GM18520 (cell line): ENCODE measurements at regions not wholly inside any gene's neighbourhood (a gene's known extent, or its start where the extent isn't known, plus 50 kb on each side); places are given as distances from the start of the nearest gene placed in this dataset.
A peak's percentile ranks its signal among the peaks of the same experiment; 100 is the strongest.
"Not testable (repeated sequence)": the region's sequence is repeated elsewhere in the genome, so short reads cannot be mapped to it uniquely, and the experiment has no call there.

Experiments used
- ATAC-seq: cut with Tn5 transposase; IDR thresholded peaks from one replicate; pipeline ENCODE4 v1.9.1; 2021; ENCODE audit not compliant: unreplicated experiment

DNA sequence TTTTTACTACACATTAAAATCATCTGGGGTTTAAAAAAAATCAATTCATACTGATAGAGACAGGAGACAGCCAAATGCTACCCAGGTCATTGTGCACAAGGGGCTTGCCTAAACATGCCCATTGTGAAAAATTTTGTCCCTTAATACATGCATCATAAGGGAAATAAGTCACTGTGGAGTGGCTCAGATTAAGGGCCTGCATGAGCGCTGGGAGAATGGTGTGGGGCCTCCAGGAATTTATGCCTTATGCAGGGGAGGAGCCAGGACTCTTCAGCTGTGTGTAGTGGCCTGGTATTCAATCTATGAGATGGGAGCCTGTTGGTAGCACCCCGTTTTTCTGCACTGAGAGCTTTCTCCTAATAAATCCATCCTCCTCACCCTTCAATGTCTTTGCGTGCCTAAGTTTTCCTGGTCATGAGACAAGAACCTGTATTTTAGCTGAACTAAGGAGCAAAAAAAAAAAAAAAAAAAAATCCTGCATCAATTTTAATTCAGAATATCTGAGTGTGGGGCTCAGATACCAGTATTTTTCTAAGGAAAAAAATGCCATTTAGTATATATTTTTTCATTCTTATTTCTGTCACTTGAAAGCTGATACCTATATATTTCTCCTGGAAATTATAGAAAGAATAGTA lies 997.6 kb upstream of the ATXN8OS start:
- no peak for ATAC-seq

DNA sequence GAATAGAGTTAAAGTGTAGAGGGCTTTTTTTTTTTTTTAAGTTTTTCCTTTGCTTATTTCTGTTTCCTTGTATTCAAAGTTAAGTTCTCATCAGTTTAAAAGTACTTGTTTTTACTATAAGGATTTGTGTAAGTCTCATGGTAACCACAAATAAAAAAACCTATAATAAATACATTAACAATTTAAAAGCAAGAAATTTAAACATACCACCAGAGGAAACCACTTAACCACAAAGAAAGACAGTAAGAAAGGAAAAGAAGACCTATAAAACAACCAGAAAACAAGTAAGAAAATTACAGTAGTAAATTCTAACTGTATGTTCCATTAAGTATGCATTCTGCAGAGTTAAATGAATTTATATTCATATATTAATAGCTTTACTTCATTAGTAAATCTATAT lies 999.1 kb upstream of the ATXN8OS start:
- ATAC-seq: no peak

- no peak for ATAC-seq
Measured at GRCh38 chr13:69107436-69107835, 1000.2 kb upstream of the ATXN8OS start.

DNA sequence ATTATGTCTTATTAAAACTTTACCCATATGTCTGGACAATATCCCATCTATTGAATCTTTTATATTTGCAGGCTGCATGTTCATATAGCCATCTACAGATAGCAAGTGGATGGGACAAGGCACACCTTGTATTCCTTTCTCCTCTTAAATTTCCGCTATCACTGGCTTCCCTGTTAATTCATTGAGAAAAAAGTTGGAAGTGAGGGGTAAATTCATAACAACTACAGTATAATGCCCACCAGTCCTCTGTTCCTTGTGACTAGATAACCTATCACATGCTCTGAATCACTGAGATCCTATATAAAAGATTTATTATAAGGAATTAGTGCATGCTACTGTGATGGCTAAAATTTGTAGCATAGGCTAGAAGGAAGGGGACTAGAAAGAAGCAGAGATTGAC lies 1005.8 kb upstream of the ATXN8OS start:
- ATAC-seq: no peak

- no peak for ATAC-seq
Measured at GRCh38 chr13:69094485-69094884, 1013.1 kb upstream of the ATXN8OS start.

DNA sequence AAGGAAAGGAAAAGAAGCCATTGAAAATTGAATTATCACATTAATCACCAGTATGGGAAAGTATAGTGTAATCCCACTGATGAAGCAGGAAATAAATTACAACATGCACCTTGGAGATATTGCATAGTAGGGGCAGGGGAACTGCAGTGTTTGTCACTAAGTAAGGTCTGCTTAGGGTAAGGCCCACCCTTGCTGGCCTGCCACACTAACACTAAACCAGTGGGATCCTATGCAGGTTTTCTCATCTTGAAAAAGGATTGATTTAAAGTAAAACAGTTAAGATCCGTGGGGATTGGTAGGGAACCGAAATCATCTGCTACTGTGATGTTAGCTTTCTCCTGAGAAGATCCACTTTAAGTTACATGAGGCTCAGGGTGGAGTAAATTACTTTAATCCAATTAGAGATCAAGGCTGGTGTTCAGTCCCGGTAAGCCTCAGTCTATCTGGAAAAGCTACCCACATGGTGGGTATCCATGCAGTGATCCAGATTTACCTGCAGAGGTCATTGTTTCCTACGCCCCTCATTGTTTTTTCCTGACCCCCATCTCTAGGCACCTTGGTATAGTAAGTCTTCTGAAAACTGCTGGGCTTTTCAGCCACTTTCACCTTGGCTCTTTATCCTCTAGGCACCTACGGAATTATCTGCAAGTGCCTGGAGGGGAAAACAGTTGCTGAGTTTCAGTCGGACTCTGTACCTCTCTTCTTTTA lies 1014.9 kb upstream of the ATXN8OS start:
- no peak for ATAC-seq

DNA sequence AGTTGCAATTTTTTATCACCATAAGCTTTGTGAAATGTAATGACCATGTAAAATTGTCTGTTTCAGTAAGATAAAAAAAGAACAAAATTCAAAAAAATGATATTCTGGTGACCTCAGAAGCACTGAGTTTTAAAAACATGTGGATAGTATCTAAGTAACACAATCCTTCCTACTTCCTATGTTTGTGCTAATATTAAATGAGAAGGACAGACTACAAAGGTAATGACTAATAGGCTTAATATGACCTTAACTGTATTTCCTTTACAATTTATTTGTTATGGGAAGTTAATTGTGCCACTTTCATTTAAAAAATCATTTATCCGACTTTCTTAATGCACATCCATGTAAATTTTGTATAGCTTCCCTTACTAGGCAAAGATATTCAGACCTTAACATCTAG lies 1030.4 kb upstream of the ATXN8OS start:
- ATAC-seq: no peak

- no peak for ATAC-seq
Measured at GRCh38 chr13:69069554-69070133, 1038.0 kb upstream of the ATXN8OS start.

- ATAC-seq: no peak
Measured at GRCh38 chr13:69050696-69051095, 1056.9 kb upstream of the ATXN8OS start.

DNA sequence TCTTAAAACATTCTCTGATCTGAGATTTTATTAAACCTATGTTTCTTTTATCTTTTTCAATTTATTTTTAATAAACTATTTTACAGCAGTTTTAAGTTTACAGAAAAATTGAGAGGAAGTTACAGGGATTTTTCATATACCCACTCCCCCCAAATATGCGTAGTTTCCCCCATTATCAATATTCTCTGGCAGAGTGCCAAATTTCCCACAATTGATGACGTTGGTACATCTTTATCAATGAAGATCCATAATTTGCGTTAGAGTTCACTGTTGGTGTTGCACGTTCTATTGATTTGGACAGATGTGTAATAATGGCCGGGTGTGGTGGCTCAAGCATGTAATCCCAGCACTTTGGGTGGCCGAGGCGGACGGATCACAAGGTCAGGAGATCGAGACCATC lies 1063.0 kb upstream of the ATXN8OS start:
- no peak for ATAC-seq

DNA sequence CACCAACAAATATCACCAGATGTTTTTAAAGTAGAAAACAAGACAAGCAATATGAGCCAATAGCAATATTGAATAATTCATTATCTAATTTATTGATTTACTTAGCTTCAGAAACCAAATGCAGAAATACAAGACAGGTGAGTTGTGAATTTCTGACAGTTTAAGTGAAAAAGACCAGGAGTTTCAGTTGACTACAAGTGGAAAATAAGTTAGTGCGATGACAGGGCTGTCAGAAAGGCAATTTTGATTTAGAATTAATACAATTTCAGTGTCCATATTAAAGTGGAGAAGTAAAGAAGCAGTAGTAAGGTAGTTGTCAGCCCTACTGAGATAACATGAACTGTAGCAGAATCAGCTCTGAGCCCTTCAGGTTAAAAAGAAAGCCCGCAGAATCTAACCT lies 1066.7 kb upstream of the ATXN8OS start:
- ATAC-seq: no peak

GRCh38 chr13:69035771-69036170 lies 1071.9 kb upstream of the ATXN8OS start:
- no peak for ATAC-seq

- no peak for ATAC-seq
Measured at GRCh38 chr13:69028936-69029335, 1078.7 kb upstream of the ATXN8OS start.

- ATAC-seq: peak; percentile 54
Measured at GRCh38 chr13:69020120-69020519, 1087.5 kb upstream of the ATXN8OS start.

GRCh38 chr13:69018173-69018572 lies 1089.5 kb upstream of the ATXN8OS start:
- ATAC-seq: not testable (repeated sequence)

GRCh38 chr13:69010789-69011188 lies 1096.8 kb upstream of the ATXN8OS start:
- no peak for ATAC-seq

DNA sequence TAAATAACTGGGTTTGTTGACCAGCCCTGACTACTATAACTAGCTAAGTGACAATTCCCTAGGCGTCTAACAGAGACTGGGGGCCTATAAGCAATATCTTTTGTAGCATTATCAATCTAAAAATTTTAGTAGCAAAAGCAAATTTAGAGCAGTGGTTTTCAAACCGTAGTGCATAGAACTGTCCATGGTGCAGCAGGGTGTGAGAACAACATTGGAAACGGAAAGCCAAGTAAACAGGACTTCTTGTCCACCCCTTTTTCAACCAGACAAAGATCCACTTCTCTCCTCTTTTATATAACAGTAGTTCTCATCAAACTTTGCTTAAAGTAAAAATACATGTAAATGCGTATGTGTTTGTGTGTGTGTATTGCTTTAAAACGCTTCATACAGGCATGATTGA lies 1099.1 kb upstream of the ATXN8OS start:
- no peak for ATAC-seq

- ATAC-seq: no peak
Measured at GRCh38 chr13:68998056-68998455, 1109.6 kb upstream of the ATXN8OS start.

DNA sequence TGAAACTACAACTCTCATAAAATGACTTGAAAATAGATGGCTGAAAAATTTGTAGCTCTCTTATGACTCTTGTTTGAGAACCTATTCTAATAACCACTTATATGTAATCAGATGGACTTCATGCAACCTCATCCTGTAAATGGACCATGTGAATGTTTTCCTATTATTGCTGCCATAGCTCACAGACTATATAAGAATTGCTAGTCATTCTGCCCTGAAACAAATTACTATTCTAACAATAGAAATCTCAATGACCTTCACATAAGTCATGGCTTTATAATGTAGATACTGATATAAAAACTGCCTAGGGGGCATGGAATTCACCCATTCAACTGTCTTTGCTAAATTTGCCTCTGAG lies 1111.0 kb upstream of the ATXN8OS start:
- ATAC-seq: no peak

DNA sequence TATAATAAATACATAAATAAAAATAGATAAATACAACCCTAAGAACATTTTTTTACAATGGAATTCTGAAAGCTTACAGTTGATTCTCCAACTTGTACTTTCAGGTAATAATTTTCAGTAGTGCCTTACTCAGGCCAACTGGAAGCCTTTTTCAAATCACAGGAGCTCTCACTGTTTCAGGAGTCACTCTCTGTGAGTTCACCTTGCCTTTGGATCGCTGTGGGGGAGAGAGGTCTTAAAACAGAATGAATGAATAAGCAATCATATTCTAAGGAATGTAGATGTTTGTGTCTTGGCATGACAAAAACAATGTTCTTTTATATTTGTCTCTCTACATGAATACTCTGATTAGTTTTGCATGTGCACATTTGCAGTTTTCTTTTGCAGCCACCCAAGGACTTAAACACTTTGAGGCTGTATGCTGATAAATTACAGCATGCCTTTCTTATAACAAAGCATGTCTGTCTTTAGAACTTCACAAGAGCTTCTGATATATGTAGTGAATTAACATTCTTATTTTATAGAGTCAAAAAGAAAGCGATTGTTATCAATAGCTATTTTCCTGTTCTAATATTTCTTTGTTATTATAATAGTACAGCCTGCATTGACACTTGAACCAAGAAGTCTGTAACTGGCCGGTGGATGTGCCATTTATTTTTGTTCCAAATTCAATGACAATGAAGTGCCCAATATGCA lies 1111.5 kb upstream of the ATXN8OS start:
- no peak for ATAC-seq

DNA sequence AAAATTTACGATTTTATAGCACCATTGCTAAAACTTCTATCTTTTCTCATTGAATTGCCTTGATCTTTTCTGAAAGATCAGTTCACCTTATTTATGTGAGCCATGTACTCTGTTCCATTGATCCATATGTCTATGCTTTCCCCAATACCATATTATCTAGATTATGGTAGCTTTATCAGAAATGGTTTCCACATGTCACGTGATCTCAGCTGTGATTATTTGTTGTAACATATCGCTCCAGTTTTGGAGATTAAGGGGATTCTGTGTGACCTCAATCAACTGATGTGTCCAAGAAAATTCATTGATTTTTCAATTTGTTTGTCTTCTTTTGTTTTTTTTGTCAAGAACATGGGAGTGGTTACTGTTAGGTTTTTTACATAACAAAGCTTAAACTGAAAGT lies 1114.5 kb upstream of the ATXN8OS start:
- ATAC-seq: no peak

DNA sequence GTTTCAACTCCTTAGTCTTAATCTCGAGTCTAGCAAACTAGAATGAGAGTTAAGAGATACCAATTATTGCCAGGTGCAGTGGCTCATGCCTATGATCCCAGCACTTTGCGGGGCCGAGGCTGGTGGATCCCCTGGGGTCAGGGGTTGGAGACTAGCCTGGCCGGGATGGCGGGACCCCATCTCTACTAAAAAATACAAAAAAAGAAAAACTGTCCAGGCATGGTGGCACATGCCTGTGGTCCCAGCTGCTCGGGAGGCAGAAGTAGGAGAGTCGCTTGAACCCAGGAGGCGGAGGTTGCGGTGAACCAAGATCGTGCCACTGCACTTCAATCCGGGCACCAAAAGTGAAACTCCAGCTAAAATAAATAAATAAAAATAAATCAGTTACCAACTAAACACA lies 1119.5 kb upstream of the ATXN8OS start:
- ATAC-seq: no peak
